Suppressor macrophage treated with lipopolysaccharide for 4 hours (primary cell): ENCODE measurements at regions not wholly inside any gene's neighbourhood (a gene's known extent, or its start where the extent isn't known, plus 50 kb on each side); places are given as distances from the start of the nearest gene placed in this dataset.

ENCODE experiments used
- DNase-seq: peaks from one replicate; pipeline ENCODE4 v3.0.0-alpha.2; 2020

DNA sequence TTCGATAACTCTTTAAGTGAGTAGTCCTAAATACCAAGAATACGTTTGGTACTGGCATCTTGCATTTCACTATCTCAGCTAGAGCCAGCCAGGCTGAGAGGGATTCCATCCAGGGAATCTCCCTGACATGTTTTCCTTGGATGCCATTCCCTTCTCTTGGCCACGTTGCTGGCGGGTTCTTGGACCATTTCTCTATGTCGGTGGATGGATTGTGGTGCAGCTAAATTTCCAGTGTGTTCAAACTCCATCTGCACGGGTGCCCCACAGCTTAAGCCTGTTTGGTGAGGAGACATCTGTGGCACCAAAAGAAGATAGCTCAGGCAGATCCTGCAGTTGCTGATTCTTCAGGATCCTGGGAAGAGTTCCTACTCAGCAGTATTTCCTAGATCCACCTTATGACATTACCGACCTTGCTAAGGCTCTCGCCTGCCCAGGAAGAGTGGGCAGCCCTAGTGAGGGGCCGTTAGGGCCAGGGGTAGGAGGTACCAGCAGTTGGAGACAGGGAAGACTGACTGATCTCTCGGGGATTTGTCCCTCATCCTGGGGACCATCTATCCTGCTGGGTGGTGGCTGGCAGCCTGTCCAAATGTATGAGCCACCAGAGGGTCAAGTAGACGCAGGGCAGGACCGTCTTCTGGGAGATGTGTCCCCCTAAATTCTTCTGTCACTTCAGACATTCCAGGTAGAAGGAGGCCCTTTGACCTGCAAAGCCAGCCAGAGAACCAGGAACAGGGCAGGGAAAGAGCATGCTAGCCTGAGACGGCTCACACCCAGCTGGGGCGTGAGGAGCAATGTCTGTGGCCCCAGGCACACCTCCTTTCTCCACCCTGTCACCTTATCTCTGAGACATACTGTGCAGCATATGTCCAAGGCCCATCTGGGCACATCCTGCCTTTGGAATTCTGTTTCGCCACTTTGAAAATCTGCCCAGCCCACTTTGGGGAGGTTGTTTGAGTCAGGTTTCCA is 72.6 kb upstream of the CAPRIN2 start:
- no peak for DNase-seq

DNA sequence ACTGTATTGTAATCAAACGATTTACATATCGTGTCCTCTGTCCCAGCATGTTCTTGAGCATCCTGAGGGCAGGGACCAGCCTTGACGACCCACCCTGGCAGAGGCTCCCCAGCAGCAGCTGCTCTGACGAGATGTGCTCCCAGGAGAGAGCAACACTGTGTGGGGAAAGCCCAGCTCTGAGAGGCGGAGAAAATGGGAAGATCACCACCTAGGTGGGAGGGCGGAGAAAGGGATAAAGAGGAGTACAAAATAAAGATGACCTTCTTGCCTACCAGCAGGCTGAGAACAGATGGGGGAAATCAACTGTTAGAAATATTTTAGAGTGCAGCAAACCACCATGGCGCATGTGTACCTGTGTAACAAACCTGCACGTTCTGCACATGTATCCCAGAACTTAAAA is 71.5 kb upstream of the CAPRIN2 start:
- no peak for DNase-seq

DNA sequence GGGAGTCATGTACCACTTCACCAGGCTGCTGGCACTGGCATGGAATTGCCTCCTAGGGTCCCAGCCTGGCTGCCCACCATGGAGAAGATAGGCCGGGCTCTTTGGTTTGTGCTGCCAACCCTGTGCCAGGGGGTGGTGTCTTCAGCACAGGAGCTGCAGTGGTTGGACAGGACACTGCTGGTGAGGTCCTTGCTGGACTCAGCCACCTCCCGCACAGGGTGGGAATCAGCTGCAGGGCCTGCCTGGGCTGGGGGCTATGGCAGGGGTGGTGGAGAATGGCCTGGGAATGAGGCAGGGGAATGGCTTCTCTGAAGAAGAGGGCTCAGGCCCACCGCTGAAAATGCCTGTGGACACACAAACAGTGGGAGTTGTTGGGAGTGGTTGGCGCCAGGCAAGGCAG is 70.6 kb upstream of the CAPRIN2 start:
- DNase-seq = no peak

DNA sequence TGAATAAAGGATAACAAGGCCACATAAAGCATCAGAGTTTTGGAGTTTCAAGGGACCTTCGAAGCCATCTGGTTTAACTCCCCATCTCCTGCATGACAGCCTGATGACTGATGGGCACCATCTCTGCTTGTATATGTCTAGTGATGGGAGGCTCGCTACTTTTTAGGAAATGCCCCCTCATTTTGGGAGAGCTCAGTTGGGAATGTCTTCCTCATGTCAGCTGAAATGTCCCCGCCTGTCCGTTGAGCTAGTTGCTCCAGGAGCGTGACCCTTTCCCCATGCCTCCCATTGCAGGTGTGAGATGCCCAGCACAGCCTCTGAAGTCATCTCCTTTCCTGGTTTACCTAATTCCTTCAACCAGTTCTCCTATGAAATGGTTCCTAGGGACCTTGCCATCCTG is 69.6 kb upstream of the CAPRIN2 start:
- DNase-seq = no peak

DNA sequence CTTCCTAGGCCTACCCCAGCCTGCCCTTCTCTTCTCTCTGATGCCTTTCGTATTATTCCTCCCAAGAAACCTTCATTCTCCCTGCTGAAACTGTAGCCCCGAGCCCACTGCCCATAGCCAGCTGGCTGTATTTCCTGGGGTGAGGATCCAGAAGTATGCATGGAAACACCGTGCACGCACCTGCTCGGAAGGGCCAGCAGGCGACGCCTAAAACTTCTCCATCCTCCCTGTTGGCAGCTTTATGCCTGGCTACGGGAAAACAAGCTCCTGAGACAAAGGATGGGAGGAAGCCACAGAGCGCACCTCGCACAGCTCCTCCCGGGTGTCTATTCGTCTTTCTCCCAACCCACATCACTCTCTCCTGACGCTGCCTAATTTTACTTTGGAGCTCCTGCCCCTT is 69.0 kb upstream of the CAPRIN2 start:
- DNase-seq = no peak

DNA sequence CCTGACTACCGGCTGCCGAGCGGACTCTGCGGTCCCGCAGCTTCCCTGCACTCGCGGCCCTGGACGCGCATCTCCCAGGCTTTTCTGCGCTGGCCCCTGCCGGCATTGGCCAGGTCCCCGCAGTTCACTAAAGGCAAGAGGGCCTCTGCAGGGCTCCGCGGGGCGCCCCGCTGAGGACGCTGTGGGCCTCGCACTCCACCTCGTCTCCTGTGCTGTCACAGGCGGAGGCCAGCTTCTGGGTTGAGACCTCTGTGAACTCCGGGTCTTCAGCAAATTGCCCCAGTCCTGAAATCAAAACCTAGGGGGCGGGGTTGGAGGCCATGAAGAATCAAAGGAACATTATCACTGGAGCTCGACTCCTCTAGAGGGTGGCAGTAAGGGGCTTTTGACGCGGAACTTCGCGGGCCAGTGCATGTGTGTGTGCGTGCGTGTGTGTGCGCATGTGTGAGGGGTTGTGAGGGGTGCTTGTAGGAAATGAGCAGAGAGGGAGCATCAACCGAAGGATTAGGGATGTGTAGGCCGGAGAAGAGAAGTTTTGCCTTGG is 68.5 kb upstream of the CAPRIN2 start:
- DNase-seq = peak; percentile 15

DNA sequence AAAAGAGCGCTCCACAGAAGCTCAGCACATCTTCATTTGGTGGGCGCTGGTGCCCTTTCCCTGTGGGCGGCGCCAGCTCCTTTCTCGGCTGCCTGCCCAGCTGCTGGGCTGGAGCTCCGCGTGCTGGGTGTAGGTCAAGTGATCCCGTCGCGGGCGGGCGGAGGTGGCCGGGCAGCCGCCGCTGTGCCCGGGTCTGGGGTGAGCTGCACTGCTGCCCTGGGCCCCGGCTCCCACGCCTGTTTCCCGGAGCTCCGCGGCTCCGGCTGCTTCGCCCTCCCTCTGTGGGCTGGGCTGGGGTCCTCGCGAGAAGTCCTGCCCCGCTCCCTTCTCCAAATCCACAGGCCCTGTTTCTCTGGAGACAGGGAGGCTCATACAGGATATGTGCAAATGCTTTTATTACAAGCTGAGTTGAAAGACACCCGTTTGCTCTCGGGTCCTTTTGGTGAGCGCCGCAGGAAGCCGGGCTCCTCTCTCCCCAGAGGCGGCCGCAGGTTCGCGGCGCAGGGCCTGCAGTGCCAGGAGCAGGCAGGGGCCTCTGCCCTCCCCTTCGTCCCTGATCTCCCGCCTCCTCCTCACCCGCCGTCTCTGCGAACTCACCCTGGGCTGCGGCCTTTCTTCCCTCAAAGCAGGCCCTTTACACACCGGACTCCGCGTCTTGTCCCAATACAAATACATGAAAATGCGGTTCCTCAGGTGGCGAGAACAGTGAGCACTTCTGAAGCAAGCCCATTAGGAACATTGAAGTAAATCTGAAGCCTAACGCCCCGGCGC is 67.8 kb upstream of the CAPRIN2 start:
- DNase-seq = peak; percentile 48

DNA sequence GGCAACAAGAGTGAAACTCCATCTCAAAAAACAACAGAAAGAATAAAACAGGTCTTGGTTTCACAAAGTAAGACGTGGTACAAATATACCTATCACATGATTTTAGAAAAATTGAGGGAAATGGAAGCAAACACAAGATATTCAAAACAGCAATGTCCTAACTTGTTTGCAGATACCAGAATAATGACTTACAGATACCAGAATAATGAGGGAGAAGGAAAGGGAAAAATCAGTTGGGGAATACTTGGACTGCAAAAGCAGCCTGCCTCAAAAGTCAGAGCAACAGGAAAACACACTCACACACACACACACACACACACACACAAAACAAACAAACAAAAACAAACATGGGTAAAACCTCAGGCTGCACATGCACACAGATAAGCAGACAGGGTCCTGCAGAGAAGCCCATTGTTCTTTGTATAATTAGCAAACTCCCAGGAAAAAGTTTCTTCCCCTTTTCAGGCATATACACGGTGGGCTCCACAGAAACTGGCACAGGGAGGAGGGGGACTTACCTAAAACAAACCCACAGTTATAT is 65.7 kb upstream of the CAPRIN2 start:
- DNase-seq = no peak

DNA sequence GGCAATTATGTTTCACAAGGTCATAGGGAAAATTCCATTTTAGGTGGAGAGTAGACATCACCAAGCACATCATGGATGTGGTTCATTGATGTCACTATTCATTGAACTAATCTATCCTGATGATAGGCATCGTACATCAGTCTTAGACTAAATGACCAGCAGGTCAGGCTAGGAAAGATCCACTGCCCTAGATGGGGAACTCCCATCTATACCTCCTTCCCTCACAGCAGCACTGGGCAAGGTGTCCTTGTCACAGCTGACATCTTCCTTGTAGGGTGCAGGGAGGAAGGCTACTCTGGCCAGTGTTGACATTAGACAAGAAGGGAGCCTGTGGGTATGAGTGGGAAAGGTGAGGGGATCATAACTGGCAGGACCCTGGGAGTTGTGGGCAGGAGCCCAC is 63.8 kb upstream of the CAPRIN2 start:
- no peak for DNase-seq

DNA sequence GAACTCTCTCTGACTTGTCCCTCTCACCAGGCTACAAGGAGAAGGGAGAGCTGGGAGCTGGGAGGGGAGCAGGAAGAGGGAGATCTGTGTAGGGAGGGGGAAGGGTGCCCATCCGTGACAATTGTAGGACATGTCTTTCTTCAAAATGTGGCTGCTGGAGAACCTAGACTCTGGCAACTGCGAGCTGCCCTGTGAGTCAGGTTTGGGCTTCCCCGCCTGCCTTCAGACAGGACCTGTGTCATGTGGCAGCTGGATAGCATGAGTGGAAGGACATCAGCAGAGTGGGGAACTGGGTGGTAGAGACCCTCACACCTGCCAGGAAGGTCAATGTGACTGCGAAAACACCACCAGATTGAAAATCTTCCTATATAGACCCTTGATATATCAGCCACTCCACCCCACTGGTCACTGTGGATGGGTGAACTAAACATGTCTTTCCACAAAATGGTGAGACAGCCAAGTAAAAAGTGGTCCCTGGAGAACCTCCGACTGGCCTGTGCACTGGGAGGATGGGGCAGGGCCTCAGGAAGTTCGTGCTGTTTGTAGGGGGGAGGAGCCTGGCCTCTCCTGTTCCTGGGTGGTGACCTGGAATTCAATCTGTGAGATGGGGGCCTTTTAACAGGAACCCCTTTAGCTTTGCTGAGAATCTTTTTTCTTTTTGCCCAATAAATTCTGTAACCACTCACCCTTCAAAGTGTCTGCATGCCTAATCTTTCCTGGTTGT is 62.2 kb upstream of the CAPRIN2 start:
- no peak for DNase-seq

DNA sequence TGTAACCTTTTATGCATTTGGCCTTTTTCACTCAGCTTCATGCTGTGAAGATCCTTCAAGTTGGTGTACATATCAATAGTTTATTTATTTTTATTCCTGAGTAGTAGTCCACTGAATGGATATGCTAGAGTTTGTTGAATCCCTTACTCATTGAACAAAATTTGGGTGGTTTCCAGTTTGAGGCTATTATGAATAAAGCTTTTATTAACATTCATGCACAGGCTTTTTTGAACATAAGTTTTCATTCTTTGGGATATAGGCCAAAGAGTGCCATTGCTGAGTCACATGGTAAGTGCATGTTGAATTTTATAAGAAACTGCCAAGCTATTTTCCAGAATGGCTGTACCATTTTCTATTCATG is 59.5 kb upstream of the CAPRIN2 start:
- DNase-seq = no peak

DNA sequence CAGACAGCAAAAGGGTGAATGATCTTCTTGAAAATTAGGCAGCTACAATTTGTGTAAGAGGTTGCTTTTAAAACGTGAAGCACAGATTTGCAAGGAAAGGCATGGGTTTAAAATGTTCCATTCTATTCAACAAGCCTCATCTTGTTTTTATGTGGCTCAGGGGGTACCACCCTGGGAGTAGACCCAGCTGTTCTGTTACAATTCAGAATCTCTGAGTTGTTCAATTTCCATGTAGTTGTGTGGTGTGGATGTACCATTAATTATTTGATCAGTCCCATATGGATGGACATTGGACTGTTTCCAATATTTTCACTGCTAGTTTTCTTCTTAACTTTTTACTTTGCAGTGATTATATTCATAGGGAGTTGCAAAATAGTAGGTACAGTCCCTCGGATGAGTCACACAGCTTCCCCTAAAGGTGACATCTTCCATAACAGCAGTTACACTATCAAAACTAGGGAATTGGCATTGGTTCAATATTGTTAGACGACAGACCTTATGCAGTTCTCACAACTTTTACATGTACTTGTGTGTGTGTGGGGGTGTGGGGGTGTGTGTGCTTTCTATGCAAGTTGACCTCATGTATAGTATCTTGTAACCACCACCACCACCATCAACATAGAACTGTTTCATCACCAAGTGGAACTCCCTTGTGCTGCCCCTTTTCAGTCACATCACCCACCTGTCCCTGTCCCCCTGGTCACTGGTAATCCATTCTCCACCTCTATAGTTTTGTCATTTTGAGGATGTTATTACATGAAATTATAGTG is 59.0 kb upstream of the CAPRIN2 start:
- peak; percentile 14 for DNase-seq

DNA sequence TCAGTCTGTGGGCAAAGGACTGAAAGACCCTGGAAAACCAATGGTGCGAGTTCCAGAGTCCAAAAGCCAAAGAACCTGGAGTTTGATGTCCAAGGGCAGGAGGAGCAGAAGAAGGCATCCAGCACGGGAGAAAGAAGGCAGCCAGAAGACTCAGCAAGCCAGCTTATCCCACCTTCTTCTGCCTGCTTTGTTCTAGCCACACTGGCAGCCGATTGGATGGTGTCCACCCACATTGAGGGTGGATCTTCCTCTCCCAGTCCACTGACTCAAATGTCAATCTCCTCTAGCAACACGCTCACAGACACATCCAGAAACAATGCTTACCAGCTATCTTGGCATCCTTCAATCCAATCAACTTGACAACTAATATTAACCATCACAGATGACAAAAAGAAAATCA is 57.2 kb upstream of the CAPRIN2 start:
- no peak for DNase-seq

DNA sequence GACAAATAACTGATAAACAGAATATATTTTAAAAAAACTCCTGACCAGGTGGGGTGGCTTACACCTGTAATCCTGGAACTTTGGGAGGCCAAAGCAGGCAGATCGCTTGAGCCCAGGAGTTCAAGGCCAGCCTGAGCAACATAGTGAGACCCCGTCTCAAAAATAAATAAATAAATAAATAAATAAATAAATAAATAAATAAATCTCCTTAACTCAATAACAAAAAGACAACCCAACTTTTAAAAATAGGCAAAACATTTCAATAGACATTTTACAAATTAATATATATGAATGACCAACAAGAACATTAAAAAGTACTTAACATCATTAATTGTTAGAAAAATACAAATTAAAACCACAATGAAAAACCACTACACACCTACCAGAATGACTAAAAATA is 56.2 kb upstream of the CAPRIN2 start:
- DNase-seq = no peak

DNA sequence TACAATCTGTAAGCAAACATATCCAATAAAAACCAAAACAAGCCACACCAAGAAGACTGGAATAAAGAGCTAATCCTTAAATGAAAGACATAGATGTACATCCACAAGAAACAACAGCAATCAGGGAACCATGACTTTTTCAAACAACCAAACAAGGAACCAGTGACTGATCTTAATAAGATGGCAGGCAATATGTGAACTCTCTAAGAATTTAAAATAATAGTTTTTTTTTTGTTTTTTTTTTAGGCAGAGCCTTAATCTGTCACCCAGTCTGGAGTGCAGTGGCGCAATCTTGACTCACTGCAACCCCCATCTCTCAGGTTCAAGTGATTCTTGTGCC is 52.9 kb upstream of the CAPRIN2 start:
- no peak for DNase-seq

DNA sequence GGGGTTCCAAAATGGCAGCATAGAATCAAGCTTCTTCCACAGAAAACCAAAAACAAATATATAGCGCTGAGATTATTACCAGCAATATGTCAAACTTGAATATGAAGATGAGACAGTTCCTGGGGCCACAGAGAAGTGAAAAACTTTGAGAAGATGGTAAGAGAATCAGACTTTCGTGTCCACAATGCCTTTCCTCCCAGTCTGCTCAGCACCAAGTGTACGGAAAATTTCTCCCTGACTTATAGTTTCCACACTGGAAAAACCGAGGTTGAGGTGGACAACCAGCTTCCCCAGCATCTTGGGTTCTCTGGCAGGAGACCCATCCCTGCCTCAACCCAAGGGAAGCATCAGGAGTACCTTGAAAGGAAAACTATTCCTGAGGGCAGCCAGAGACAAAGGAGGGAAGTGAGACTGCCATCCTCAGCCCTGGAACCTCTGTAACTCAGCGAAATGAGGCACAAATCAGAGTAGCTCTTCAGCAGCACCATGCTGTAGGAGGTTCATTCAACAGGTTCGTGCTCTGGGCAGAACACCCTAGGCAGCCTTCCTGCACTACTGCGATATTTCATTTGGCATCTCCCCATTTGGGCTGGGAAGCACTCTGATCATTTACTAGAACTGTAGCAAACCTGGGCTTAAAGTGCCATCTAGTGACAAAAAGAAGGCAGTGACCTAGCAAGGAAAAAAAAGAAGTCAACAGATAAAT is 52.4 kb upstream of the CAPRIN2 start:
- DNase-seq = peak; percentile 56

DNA sequence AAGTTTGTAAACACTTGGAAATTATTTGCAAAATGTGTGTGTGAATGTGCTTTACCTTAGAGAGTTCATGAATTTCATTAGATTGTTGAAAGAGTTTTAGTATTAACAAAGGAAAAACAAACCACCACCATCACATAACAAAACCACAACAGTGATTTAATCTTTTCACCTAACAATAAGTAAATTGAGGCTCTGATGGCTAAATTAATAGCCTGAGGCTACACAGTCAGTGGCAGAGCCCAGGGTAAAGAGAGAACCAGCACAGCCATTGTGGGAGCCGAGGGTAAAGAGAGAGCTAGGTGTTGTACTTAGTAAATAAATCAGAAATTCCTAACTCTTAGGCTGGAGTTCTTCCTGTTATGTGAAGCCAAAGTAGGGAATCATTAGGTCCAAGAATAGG is 51.2 kb upstream of the CAPRIN2 start:
- DNase-seq = no peak
